UCSD-AML1 (cell line): ENCODE measurements at regions not wholly inside any gene's neighbourhood (a gene's known extent, or its start where the extent isn't known, plus 50 kb on each side); places are given as distances from the start of the nearest gene placed in this dataset.
A peak's percentile ranks its signal among the peaks of the same experiment; 100 is the strongest.
"Not testable (repeated sequence)": the region's sequence is repeated elsewhere in the genome, so short reads cannot be mapped to it uniquely, and the experiment has no call there.

Experiments
- DNase-seq: peaks from one replicate; lab custom pipeline; 2025; ENCODE audit not compliant: unreplicated experiment; lab: John Stamatoyannopoulos, UW

DNA sequence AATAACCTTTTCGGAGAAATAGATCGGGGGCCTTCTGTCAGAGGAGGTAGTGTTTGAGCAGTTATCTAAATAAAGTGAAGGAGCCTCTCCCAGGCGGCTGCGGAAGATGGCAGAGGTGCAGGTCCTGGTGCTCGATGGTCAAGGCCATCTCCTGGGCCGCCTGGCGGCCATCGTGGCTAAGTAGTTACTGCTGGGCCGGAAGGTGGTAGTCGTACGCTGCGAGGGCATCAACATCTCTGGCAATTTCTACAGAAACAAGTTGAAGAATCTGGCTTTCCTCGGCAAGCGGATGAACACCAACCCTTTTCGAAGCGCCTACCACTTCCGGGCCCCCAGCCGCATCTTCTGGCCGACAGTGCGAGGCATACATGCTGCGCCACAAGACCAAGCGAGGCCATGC is 186.1 kb downstream of the KTN1 start:
- no peak for DNase-seq

DNA sequence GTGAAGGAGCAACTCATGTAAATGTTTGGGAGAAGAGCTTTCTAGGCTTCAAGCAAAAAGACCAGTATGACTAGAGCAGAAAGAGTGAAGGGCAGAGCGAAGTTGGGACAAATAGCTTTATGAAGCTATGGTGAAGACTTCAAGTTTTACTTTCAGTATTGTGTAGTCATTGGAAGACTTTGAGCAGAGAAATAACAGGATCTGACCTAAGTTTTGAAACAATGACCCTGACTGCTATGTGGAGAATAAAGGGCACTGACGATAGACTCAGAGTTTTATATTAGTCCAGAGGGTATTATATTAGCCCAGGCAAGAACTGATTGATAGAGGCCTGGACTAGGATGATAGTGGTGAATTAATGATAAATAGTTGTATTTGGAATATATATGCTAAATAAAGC is 187.3 kb downstream of the KTN1 start:
- no peak for DNase-seq

DNA sequence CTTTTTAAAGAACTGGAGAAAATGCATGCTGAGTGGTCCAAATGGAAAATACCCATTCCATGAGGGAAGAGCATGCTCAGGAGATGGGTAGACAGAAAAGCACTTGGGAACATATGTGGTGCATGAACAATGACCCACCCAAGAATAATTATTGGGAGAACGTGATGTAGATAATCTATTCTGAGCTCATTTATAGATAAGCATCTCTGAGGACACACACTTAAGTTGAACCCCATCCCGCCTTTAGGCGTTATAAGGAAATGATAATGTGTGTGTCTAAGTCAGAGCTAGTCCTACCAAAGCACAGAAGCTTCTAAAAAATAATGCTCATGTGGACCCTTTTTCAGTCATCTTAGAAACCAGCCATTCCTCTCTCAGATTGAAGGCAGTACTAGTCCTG is 189.9 kb downstream of the KTN1 start:
- no peak for DNase-seq

DNA sequence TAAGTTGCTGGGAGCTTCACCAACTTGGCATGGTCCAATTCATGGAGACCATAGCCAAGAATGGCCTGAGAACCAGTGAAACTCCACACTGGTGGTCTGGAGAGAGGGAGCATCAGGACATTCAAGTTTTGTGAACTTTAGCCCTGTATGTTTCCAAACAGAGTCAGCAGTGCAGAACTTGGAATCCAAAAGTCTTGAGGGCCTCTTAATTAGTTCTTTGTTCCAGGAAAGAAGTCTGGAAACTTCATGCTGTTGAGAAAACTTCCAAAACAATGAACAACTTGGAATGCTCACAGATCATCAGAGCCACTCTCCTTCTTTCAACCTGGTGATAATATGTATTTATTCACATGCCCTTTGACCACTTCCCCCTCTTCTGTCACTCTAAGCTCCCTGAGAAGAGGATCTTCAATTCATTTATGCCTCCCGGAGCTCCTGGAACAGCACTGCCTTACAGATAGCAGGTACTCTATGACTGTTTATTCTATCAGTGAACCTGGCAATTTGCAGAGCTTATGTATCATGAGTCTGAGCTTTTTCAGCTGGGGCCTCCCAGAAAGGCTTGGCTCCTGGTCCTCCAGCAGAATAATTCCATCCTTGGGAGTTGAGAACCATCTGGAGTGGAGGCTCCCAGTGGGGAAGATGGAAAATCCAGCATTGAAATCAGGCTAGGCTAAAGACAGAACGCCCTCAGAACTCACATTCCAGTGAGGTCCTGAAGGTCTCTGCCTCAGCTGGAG is 191.4 kb downstream of the KTN1 start:
- DNase-seq: no peak

DNA sequence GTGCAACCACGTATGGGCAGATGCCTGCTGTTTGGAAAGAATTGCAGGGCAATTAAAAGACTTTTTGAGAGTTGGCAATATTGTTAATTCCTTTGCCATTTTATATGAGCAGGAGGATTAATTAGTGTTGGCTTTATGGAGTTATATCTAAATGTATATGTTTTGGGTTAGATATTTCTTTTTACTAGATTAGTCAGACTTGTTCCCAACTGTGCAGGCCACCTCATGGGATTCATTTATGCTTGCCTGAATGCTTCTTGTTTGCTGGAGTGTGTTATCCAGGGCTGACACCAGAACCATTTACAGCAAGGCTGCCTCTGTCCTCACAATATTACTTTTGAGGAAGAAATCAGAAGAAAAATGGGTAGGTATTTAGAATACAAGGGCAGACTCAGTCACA is 192.5 kb downstream of the KTN1 start:
- no peak for DNase-seq

DNA sequence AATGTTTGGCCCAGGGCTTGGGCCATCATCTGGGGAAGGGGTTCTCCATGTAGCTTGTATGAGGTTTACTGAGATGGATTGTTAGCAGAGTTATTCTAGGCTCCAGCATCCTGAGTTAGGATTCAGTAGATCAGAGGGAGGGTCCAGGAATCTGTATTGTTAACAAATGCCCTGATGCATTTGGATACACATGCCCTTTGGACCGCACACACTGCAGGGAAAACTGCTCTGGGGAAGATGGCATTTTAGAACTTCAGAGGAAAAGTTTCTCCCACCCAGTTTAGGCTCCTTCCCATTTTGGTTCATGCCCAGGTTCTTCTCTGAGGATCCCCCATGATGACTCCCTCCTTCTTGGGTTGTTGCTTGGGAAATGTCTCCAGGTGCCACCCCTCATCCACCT is 193.3 kb downstream of the KTN1 start:
- DNase-seq: no peak

DNA sequence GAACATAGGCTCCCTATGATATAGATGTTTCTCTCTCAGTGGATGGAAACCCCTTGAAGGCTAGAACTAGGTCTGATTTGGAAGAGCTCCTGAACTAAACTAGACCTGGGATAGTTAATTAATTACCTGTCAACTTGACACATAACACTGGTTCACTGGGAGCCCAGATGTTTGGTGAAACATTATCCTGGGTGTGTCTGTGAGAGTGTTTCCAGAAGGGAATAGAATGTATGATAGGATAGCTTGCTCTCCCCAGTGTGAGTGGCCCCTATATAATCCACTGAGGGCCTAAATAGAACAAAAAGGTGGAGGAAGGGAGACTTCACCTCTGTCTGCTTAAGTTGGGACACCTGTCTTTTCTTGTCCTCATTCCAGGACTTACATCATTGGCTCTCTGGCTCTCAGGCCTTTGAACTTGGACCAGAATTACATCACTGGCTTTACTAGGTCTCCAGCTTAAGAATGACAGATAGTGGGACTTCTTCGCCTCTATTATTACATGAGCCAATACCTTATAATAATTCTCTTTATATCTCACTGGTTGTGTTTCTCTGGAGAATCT is 194.1 kb downstream of the KTN1 start:
- no peak for DNase-seq

DNA sequence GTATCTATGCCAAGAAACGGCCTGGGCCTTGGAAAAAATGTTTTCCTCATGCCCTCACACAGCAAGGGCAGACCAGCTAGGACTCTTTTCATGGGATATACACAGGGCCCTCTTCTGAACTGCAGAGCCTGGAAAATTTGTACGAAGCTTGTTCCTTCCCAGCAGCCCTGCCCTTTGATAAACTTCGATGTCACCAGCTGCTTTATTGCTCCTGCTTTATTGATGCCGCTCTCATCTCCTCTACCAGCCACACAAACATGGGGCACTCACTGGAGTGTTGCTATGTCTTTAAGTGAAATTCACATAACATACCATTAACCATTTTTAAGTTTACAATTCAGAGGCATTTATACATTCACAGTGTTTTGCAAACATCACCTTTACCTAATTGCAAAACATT is 197.9 kb downstream of the KTN1 start:
- no peak for DNase-seq

DNA sequence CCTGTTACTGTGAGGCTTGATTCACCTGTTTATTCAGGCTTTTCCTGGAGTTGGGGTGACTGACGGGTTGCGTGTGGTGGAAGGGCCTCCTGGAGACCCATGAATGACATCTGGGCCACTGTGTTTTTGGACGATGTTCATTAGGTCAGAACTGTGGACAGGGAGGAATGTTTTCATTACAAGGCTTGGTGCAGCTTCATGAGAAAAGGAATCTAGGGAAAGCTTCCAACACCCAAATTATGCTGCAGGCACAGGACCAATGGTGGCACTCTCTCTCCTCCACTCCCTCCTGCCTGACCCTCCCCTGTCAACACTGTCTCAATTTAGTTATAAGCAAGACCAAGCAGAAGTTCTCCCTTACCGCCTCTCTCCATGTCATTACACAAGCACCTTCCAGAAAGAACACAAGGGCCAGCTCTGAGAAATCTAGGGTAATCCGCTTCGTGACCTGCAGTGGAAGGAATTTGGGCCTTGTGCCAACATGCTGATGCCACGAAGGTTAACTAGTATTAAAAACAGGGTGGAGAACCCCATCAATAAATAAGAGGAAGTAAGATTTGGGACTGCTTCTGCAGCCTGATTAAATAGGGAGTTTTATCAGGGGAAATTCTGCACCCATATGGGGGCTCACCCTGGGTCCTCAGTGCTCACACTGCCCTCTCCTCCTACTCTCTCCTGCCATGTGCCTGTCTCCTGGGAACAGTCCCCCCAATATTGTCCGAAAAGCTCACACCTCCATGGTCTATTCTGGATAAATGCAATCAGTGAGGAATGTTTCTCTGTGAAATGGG is 200.3 kb downstream of the KTN1 start:
- no peak for DNase-seq

DNA sequence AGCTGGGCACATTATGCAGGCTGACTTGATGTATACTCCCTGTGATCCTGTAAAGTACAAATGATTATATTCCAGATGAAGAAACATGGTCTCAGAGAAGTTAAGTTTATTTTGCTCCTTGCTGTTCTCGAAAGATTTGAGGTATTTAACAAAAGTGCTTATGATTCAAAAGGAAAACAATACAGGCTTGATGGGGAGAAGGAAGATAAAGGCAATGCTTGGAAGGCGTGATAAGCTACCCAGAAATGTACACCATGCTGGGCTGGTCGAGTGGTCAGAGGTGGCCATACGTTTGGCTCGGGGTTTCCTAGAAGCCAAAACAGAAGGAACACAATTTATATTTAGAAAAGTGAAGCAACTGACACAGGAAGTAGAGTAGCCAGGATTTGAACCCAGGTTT is 201.0 kb downstream of the KTN1 start:
- DNase-seq: no peak

DNA sequence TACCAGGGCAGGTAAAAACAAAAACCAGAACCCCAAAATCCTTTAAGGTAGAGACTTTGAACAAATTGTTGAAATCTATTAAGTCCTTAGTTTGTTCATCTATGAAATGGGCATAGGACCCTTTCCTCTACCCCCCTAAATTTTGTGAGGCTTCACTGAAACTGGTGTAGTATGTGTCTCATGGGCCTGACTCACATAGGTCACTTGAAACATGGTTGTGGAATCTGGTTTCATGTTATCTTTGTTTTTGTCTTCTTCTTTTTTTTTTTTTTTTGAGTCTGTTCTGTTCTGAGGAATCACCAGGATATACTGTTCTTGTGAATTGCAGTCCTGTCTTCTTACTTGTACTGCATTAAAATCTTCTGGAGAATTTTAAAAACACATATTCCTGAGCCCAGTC is 202.2 kb downstream of the KTN1 start:
- no peak for DNase-seq

DNA sequence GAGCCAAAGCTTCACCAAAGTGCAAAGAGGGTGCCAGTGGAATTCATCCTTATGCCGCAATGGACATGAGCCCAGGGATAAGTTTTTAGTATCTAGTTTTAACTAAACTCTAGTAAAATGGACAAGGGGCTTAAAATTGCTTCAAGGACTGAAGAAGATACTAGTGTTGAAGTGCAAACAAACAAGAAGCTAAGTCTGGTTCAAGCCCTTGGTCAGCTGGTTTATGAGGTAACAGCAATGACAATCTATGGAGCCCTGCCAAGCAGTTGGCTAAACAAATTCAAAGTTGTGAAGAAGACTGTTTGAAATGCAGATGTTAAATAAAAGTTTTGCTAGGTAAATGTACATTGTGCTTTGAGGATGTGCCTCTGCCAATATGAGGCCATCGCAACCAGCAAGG is 209.4 kb downstream of the KTN1 start:
- no peak for DNase-seq

DNA sequence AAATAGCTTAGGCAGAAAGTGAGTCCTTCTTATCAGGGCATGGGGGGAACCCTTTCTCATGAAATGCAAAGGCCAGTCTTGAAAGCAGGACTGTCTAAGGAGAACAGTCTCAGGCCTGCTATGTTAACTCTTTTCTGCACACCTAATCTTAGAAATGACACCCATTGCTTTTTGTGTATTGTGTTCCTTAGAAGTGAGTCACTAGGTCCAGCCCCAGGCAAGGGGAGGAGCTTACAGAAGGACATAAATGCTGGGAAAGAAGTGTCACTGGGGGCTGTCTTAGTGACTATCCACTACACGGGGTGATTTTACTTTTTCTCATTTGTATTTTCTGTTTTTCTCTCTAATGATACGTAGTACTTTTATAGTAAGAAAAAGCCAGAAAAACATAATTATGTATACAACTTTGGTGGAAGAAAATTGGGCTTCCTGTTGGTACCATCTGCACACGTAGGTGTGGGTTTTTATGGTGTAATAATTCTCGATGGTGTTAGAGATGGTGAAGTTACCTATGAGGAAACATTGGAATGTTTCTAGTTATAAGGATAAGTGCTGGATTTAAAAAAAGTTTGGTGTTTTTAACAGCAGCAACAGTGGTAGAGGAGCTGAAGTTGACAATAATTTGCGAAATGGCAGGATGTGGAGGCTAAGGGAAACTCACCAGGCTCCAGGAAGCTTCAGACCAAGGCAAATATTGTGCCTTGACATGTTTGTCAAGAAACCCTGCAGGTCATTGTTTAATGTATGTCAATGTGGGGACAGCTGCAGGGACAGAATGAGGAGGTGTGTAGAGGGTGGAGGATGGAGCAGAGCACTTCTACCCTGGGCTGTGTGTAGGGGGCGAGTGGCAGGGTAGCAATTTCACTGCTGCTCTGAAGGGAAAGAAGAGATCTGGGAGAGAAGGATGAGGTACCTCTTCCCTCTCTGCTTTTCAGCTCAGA is 214.9 kb downstream of the KTN1 start:
- peak; percentile 17 for DNase-seq

DNA sequence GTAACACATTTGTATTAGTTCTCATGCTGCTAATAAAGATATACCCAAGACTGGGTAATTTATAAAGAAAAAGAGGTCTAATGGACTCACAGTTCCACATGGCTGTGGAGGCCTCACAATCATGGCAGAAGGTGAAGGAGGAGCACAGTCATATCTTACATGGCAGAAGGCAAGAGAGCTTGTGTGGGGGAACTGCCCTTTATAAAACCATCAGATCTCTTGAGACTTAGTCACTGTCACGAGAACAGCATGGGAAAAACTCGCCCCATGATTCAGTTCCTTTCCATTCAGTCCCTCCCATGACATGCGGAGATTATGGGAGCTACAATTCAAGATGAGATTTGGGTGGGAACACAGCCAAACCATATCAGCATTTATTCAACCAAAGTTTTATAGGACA is 216.5 kb downstream of the KTN1 start:
- not testable (repeated sequence) for DNase-seq

DNA sequence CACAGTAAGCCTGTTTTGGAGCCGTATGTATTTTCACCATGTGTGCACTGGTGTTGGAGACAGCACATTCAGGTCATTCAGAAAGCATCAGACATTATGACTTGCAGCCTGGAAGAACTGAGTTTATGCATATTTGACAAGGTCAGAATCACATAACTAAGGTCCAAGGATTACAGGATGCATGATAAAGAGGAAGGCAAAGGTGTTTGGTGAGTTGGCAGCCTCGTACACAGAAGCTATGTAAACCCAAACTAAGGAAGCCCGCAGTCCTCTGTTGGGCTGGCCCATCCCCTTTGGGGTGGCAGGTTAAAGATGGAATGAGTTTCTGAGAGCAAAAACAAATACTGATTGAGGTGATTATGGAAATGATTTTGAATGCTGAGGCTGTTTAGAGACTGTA is 218.4 kb downstream of the KTN1 start:
- no peak for DNase-seq

DNA sequence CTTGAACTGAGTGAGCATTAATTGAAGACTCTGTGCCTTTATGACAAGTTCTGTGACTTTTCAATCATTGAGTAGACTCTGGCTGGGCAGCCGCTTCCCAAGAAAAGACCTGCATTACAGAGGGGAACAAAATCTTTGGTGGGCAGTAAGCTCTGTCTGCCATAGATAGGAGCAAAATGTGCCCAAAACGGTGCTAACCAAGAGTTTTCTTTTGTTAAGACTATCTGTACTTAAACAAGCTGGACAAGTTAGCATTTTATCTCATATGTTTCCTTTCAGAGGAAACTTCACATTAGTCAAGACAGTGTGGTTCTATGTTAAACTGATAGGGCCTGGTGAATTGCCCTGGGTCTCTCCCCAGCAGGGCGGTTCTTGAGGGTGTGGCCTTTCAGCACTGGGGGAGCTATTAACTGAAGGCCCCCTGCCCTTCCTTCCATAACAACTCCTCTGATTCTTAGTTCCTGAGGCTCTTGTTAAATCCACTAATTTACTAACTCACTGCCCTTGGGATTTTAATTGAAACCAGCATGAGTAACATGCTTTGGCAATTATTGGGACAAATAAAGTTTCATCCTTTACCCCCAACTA is 219.6 kb downstream of the KTN1 start:
- DNase-seq: peak; percentile 35

DNA sequence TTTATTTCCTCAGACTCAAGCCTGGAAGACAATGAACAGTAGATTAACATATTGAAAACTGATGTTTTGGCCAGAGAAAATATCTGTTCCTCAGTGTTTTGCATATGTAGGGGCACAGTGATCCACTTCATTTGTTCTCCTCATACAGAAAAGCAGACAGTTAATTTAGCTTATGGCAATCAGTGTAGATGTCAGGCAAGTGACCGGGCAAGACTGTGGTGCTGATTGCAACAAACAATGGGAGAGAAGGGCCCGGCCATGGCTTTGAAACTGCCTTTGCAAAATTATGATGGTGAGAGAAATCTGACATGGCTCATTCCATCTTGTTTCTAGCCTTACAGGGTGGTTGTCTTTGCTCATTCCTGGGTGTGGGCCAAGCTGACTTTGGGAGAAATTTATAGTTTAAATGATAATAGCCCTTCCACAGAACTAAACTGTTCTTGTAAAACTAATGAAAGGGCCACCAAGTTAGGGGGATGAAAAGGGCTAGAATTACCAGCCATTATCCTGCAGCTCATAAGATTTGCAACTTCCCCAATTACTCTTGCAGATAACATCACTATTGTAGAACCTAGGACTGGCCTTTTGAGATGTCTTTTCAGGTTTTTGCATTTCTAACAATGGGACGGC is 220.3 kb downstream of the KTN1 start:
- DNase-seq: no peak

DNA sequence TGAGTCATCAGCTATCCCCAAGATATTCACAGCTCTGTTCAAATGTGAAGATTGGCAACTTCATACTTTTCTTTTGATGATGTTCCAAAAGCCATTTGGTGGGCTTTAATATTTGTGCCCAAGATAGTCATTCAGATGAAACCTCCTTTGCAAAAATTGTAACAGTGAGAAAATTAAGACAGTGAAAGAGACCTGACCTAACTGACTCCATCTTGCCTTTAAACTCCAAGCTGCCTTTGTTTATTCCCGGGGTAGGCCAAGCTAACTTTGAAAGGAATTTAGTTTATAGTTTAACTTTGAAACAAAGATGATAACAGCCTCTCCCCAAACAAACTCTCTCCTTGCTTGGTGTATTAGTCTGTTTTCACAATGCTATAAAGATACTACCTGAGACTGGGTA is 221.1 kb downstream of the KTN1 start:
- no peak for DNase-seq

DNA sequence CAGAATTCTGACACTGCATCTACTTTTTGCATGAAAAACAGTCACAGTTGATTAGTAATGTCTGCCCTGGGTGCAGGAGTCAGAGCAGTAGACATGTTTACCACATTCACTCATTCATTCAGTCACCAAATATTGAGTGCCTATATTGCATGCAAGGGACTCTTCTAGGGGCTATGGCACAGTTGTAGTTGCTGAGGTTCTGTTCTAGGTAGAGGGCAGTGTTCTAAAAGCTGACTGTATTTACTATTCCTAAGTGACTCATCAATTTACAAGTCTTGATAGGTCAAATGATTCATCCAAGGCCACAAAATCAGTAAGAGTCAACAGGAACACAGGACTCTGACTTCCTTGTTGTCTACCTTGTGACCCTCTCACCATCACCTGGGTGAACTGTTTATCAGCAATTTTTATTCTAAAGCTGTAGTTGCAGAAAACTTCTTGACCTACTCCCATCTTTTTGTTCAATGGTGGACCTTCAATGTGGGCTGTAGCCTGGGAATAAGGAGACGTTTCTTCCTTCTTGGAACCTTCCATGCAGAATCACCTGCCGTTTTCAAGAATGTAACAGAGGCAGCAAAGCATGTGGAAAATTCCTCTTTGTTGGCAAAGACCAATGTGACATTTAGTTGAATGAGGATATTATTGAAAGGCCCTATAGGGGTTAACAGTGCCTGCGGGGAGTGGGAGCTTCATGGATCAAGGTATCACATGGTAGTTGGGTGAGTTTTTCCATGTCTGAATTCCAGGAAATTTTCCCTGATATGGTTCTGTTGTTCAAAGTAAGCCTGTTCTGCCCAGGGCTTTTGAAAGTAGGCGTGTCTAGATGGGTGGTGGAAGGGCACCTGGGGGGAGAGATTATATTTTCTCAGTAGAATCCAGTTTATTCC is 223.2 kb downstream of the KTN1 start:
- no peak for DNase-seq
